ENCODE measurements at regions not wholly inside any gene's neighbourhood (a gene's known extent, or its start where the extent isn't known, plus 50 kb on each side); places are given as distances from the start of the nearest gene placed in this dataset.
"Not testable (repeated sequence)": the region's sequence is repeated elsewhere in the genome, so short reads cannot be mapped to it uniquely, and the experiment has no call there.

DNA sequence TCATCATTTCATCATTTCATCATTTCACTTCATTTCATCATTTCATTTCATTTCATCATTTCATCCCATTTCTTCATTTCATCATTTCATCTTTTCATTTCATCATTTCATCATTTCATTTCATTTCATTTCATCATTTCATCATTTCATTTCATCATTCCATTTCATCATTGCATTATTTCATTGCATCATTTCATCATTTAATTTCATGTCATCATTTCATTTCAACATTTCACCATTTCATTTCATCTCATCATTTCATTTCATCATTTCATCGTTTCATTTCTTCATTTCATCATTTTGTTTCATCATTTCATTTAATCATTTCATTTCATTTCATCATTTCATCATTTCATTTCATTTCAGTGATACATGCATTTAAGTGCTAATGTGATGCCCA is 166.9 kb upstream of the TP53TG3 start:
- TF ChIP-seq CTCF (IDR thresholded peaks at IDR 0.05); TCF7L2 (IDR thresholded peaks at IDR 0.05; ENCODE audit: low read depth, low read length); REST (IDR thresholded peaks at IDR 0.05; ENCODE audit: insufficient read depth in 1 of 2, low read depth in 2 of 2, low read length in 1 of 2): not testable (repeated sequence)

All from Panc1 (cell line).